ENCODE measurements at regions not wholly inside any gene's neighbourhood (a gene's known extent, or its start where the extent isn't known, plus 50 kb on each side); places are given as distances from the start of the nearest gene placed in this dataset.

DNA sequence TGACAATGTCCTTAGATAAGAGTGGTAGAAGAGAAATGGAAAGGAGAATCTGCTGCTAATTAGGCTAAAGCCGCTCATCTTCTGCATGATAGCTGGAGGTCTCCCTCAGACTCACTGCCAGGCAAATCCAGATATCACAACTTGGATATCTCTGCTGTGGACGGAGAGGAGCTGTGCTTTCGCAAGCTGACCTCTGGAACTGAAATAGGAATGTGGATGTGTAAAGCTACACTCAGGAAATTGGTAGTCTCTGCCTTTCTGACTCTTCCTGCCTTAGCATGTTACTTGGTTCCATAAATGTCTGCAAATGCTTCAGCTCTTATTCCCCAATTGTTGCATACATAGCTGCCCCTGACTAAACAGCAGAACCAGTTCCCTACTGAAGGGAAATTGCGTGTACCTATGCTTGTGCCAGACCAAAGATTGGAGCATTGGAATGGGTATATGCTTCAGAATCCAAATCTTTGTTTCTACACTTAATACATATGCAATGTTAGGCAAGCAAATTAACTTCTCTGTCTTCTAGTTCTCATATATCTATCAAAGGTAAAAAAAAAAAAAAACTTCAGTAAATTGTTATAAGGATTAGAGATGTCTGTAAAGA is 74.7 kb upstream of the ROBO2 start:
- DNase-seq (ENCODE audit: extremely low spot score, unreplicated experiment) = no peak
- Mint-ChIP-seq H3K27ac (ENCODE audit: unreplicated experiment) (no peak overlapping the region), H3K9me3 (ENCODE audit: unreplicated experiment) (no peaks in the 10 kb centered on the region), H3K27me3 (ENCODE audit: unreplicated experiment) (no peaks in the 10 kb centered on the region), H3K36me3 (ENCODE audit: unreplicated experiment) (no peaks in the 10 kb centered on the region), H3K4me1 (ENCODE audit: unreplicated experiment) (no peaks in the 10 kb centered on the region), H3K4me3 (ENCODE audit: unreplicated experiment) (no peak overlapping the region)
- TF ChIP-seq, protein P1, sequence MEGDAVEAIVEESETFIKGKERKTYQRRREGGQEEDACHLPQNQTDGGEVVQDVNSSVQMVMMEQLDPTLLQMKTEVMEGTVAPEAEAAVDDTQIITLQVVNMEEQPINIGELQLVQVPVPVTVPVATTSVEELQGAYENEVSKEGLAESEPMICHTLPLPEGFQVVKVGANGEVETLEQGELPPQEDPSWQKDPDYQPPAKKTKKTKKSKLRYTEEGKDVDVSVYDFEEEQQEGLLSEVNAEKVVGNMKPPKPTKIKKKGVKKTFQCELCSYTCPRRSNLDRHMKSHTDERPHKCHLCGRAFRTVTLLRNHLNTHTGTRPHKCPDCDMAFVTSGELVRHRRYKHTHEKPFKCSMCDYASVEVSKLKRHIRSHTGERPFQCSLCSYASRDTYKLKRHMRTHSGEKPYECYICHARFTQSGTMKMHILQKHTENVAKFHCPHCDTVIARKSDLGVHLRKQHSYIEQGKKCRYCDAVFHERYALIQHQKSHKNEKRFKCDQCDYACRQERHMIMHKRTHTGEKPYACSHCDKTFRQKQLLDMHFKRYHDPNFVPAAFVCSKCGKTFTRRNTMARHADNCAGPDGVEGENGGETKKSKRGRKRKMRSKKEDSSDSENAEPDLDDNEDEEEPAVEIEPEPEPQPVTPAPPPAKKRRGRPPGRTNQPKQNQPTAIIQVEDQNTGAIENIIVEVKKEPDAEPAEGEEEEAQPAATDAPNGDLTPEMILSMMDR (IDR thresholded peaks at IDR 0.05) = no peak

DNA sequence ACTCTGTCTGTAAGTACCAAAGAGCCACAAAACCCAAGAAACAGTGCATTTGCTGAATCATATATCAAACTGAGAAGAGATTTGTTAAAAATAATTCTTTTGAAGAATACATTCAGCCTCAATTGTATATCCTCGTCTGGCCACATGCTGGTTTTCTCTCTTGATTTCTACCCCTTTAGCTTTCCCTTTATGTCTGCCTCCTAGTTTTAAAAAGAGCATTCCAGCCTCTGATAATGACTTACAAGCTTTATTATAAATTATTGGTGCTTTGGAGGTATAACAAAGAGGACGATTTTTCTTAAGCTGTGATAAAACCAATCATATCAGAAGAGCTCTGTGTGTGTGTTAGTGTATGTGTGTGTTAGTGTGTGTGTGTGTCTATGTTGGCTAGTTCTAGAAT is 70.4 kb upstream of the ROBO2 start:
- no peak overlapping the region for H3K27ac Mint-ChIP-seq (ENCODE audit: unreplicated experiment)
- H3K36me3 Mint-ChIP-seq (ENCODE audit: unreplicated experiment) = no peaks in the 10 kb centered on the region

DNA sequence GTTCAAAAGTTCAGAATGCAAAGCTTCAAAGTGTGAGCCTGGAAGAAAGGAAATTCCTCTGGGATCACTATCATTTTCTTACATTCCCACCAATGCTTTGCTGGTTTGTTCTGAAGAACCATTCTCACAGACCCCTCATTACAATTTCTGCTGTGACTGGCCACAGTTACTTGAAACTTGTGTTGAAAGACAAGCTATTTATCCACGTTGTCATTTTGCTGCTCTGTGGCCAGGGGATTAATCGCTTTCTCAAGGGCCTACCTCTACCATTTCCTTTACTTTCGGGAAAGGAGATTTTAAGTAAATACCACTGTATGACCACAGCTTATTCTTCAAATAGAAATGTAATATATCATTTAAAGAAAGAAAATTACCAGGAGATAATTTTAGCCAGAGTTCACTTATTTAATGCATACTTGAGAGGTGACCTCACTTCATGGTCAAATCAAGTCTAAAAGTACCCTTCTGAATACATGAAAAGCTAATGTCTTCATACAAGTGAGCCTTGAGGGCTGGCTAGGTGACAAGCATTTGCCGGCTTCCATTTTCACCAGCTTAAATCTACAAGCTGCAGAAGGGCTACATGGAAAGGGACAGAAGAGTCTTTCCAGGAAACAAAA is 69.8 kb upstream of the ROBO2 start:
- H3K36me3 Mint-ChIP-seq (ENCODE audit: unreplicated experiment) = no peaks in the 10 kb centered on the region
- H3K27me3 Mint-ChIP-seq (ENCODE audit: unreplicated experiment) = no peaks in the 10 kb centered on the region
- no peaks in the 10 kb centered on the region for H3K9me3 Mint-ChIP-seq (ENCODE audit: unreplicated experiment)
- TF ChIP-seq, protein P1 (IDR thresholded peaks at IDR 0.05) = no peak
- H3K4me3 Mint-ChIP-seq (ENCODE audit: unreplicated experiment) = no peak overlapping the region
- H3K27ac Mint-ChIP-seq (ENCODE audit: unreplicated experiment) = no peak overlapping the region
- no peak for DNase-seq (ENCODE audit: extremely low spot score, unreplicated experiment)
- H3K4me1 Mint-ChIP-seq (ENCODE audit: unreplicated experiment) = no peaks in the 10 kb centered on the region

More for the DNA sequence above, 70.4 kb upstream of the ROBO2 start:
- no peaks in the 10 kb centered on the region for H3K27me3 Mint-ChIP-seq (ENCODE audit: unreplicated experiment)
- no peaks in the 10 kb centered on the region for H3K9me3 Mint-ChIP-seq (ENCODE audit: unreplicated experiment)
- no peaks in the 10 kb centered on the region for H3K4me1 Mint-ChIP-seq (ENCODE audit: unreplicated experiment)
- TF ChIP-seq, protein P1 (IDR thresholded peaks at IDR 0.05) = no peak
- no peak for DNase-seq (ENCODE audit: extremely low spot score, unreplicated experiment)
- no peak overlapping the region for H3K4me3 Mint-ChIP-seq (ENCODE audit: unreplicated experiment)

DNA sequence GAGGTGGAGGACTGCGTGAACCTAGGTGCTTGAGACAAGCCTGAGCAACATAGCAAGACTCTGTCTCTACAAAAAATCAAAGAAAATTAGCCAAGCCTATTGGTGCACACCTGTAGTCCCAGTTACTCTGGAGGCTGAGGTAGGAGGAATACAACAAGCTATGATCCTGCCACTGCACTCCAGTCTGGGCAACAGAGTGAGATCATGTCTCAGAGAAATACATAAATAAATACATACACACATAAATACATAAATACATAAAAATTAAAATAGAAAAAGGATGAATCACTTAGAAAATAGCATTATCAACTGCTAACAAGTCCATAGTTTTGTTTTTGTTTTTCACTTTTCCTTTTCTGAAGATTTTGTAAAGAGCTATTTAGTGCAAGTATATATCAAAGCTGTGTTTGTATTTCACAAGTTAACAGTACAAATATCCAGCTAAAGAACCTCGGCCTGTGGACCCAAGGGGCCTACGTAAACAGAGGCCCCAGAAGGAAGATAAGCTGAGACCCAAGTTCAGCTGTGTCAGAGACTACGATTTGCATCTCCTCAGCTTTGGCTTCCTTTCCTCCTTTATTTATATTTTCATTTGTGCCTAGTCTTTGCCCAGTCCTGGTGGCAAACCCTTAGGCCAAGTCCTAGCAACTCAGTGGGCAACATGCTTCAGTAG is 67.1 kb upstream of the ROBO2 start:
- H3K4me1 Mint-ChIP-seq (ENCODE audit: unreplicated experiment) = no peaks in the 10 kb centered on the region
- no peaks in the 10 kb centered on the region for H3K36me3 Mint-ChIP-seq (ENCODE audit: unreplicated experiment)
- H3K27me3 Mint-ChIP-seq (ENCODE audit: unreplicated experiment) = no peaks in the 10 kb centered on the region
- H3K4me3 Mint-ChIP-seq (ENCODE audit: unreplicated experiment) = no peak overlapping the region
- no peak for DNase-seq (ENCODE audit: extremely low spot score, unreplicated experiment)
- TF ChIP-seq, protein P1 (IDR thresholded peaks at IDR 0.05) = no peak
- H3K27ac Mint-ChIP-seq (ENCODE audit: unreplicated experiment) = no peak overlapping the region
- H3K9me3 Mint-ChIP-seq (ENCODE audit: unreplicated experiment) = no peaks in the 10 kb centered on the region

DNA sequence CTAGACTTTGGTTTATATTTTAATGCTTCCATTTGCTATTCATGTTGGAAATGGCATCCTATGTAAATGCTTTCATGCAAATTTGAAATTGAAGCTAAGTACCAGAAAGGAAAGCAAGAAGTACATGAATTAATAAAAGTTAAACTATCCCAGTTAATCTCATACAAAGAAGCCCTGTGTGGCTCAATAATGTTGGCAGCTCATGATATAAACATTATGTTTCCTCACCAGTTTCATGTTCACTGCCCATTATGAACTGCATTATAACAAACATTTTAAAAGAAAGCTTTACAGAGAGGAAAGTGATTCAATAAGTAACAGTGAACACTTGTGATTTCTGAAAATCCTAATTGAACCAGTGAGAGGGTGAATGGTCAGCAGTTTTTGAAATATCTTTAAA is 62.9 kb upstream of the ROBO2 start:
- Mint-ChIP-seq H3K27me3 (ENCODE audit: unreplicated experiment) (no peaks in the 10 kb centered on the region), H3K4me3 (ENCODE audit: unreplicated experiment) (no peak overlapping the region), H3K4me1 (ENCODE audit: unreplicated experiment) (no peaks in the 10 kb centered on the region), H3K9me3 (ENCODE audit: unreplicated experiment) (no peaks in the 10 kb centered on the region), H3K36me3 (ENCODE audit: unreplicated experiment) (no peaks in the 10 kb centered on the region), H3K27ac (ENCODE audit: unreplicated experiment) (no peak overlapping the region)
- TF ChIP-seq, protein P1 (IDR thresholded peaks at IDR 0.05) = no peak
- no peak for DNase-seq (ENCODE audit: extremely low spot score, unreplicated experiment)

All from osteocyte (in vitro differentiated cells).